ENCODE measurements at regions not wholly inside any gene's neighbourhood (a gene's known extent, or its start where the extent isn't known, plus 50 kb on each side); places are given as distances from the start of the nearest gene placed in this dataset.

GRCh38 chrX:103148075-103148474 lies 55.1 kb upstream of the NXF3 start:
- H3K4me1 Mint-ChIP-seq = peaks cover 8% of the 10 kb centered on the region
- no peak for DNase-seq
- Histone ChIP-seq H3K4me1 (ENCODE audit: control insufficient read depth in 1 of 2, insufficient read depth in 2 of 2, low read length in 2 of 2) (peaks cover 10% of the 10 kb centered on the region in 2 donors), H3K79me2 (ENCODE audit: insufficient read depth, low read length) (no peaks in the 10 kb centered on the region), H2AFZ (ENCODE audit: insufficient read depth, low read depth, low read length, poor library complexity, severe bottlenecking) (no peak overlapping the region), H3K27me3 (ENCODE audit: control insufficient read depth in 2 of 2, insufficient read depth in 2 of 2, low read length in 2 of 2) (no peaks in the 10 kb centered on the region), H4K20me1 (ENCODE audit: insufficient read depth, low read length) (no peaks in the 10 kb centered on the region), H3K4me2 (replicated peaks; ENCODE audit: extremely low read depth, low read length, poor library complexity, severe bottlenecking) (no peak overlapping the region), H3K9me3 (replicated peaks in 1 of 2; ENCODE audit: control insufficient read depth in 1 of 2, insufficient read depth in 1 of 2, low read length in 2 of 2) (no peaks in the 10 kb centered on the region), H3K36me3 (replicated peaks in 1 of 2; ENCODE audit: control insufficient read depth in 1 of 2, insufficient read depth in 2 of 2, low read length in 2 of 2) (no peaks in the 10 kb centered on the region), H3K27ac (ENCODE audit: low read depth in 1 of 2, low read length in 2 of 2) (no peak overlapping the region), H3K9ac (ENCODE audit: insufficient read depth, low read length, poor library complexity, severe bottlenecking) (no peak overlapping the region), H3K4me3 (replicated peaks in 1 of 3; ENCODE audit: low read depth in 2 of 3, low read length in 3 of 3) (no peak overlapping the region)
- intact Hi-C loops (cut with micrococcal nuclease) = no loop called here
- no peaks in the 10 kb centered on the region for H3K9me3 Mint-ChIP-seq
- H3K27me3 Mint-ChIP-seq (ENCODE audit: low read depth in 3 of 3) = peaks cover 0 to 1% (median 1%) of the 10 kb centered on the region in 3 donors
- WGBS (ENCODE audit: insufficient coverage) = no CpG with 5 or more reads among the region's 1 CpG
- TF ChIP-seq CTCF (IDR thresholded peaks at IDR 0.05) = no peak
- no peak overlapping the region for H3K27ac Mint-ChIP-seq
- H3K4me3 Mint-ChIP-seq = no peak overlapping the region
- H3K36me3 Mint-ChIP-seq = no peaks in the 10 kb centered on the region
